GM20000 (cell line): ENCODE measurements at regions not wholly inside any gene's neighbourhood (a gene's known extent, or its start where the extent isn't known, plus 50 kb on each side); places are given as distances from the start of the nearest gene placed in this dataset.

Experiments used
- DNase-seq: peaks from one replicate; pipeline ENCODE4 v3.0.0; 2012; ENCODE audit warnings: low spot score
- TF ChIP-seq, protein P1 (sequence below): IDR thresholded peaks from 2 replicates; pipeline ENCODE4 v1.5.1; 2012; ENCODE audit warnings: mild to moderate bottlenecking, control low read depth; ENCODE audit errors: extremely low read depth, missing control alignments

DNA sequence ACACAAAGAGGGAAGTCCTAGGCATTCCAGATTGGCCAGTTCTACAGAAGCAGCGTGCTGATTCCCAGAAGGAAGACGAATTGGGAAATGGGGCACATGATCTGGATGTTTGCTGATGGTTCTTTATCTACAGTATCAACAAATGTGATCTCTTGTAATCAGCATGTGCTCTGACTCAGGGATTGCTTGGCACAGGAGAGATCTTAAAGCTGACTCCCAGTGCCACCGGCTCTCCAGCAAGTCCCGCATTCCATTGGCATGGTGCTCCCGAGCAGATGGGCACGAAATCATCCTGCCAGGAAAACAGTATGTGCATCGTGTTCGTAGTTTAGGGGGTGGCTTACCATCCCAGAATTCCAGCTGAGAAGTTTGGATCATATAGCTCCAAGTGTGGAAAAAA lies 259.9 kb upstream of the NR2F2 start:
- TF ChIP-seq, protein P1, sequence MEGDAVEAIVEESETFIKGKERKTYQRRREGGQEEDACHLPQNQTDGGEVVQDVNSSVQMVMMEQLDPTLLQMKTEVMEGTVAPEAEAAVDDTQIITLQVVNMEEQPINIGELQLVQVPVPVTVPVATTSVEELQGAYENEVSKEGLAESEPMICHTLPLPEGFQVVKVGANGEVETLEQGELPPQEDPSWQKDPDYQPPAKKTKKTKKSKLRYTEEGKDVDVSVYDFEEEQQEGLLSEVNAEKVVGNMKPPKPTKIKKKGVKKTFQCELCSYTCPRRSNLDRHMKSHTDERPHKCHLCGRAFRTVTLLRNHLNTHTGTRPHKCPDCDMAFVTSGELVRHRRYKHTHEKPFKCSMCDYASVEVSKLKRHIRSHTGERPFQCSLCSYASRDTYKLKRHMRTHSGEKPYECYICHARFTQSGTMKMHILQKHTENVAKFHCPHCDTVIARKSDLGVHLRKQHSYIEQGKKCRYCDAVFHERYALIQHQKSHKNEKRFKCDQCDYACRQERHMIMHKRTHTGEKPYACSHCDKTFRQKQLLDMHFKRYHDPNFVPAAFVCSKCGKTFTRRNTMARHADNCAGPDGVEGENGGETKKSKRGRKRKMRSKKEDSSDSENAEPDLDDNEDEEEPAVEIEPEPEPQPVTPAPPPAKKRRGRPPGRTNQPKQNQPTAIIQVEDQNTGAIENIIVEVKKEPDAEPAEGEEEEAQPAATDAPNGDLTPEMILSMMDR: no peak
- no peak for DNase-seq

DNA sequence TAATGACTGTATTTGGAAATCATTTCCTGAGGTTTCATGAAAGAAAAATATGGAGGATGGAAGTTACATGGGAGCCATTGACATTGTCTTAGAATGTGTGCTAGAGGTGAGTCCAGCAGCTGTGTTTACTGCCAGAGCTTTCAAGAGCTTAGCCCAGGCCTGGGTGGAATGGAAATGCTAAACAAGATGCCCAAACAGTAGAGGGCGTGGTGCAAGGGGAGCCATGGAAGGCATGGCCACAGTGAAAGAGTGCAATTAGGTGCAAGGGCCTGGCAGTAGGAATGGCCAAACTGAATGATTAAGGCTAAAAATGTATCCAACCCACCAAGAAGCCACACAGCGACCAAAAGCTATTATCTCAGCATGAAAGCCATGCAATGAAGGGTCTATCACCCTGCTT lies 257.7 kb upstream of the NR2F2 start:
- TF ChIP-seq, protein P1: no peak
- DNase-seq: no peak

DNA sequence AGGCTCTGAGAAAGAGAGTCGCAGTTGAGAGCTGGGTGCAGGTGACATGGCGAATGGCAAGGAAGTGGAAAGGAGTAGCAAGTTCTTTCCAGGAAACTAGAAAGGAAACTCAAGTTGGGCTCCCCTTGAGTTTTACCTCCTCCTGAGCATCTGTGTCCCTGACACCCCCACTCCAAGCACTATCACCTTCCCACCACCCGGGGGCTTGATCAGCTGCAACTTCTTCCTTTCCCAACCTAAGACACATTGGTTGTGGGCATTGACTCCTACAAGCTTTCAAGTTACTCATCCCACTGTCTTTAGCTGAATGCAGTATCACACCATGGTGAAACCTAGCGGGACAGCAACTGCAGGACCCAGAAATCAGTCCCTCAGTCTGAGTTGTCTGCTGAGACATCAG lies 256.6 kb upstream of the NR2F2 start:
- DNase-seq: no peak
- TF ChIP-seq, protein P1: no peak

DNA sequence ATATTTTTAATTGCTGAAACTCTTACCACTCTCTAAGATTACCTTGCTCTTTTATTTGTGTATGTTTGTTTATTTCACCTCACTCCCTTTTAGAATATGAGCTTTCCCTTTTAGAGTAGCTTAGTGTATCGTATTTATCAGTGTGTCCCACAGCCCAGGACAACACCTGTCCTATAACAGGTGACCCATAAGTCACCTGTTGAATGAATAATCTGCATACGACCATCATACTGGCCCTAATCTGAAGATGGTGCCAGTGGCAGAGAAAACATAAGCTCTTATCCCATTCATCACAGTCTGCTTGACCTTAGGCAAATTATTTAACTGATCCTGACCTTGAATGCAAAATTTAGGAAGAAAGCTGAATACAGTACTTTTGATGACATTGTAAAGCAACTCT lies 254.6 kb upstream of the NR2F2 start:
- TF ChIP-seq, protein P1: no peak
- DNase-seq: no peak

DNA sequence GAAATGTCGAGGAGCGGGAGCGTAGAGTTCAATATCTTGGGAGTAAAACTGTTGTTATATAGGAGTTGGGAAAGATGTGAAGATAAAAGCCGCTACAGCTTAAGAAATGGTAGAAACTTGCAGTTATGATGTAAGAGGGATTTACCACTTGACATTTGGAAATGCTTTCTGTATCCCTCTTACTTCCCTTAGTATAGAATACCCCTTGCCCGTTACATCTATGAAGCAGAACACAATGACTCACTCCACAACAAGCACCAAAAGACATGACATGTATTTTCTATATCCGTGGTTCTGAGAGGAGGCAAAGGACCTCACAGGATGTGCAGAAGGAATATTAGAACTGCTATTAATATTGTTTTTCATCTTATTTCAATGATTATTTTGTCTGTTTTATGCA lies 254.2 kb upstream of the NR2F2 start:
- TF ChIP-seq, protein P1: no peak
- no peak for DNase-seq

DNA sequence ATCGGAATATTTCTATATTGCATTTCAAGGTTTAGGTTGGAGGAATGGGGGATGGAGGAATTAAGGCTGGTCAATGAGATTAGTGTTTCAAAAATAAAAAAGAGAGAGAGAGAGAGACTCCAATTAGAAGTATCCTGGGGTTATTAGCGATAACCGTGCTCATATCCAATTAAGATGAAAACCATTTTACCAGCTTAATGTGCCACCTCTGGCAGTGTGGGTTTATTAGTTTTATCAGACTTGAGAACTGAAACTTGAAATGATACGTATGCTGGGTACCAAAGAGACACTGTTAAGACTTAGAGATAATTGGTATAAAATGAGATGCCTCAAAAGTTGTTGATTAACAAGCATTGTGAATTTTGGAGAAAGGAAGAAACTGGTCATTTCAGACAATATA lies 251.5 kb upstream of the NR2F2 start:
- DNase-seq: no peak
- TF ChIP-seq, protein P1: no peak

DNA sequence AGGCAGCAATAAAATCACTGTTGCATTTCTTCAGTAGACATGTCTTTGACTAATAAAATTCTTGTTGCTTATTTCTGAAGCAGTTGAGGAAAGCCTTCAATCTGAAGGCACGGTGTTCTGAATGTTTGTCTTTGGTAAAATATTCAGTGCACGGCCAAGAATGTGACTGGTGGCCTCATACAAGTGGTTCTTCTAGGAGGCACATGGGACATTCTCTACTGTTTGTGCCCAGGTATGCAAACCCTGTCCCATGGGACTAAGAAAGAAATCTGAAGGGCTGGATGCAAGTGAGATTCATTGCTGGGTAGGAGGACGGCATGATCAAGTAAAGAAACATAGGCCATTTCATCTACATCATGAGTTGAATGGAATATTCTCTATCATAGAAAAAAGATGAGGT lies 250.6 kb upstream of the NR2F2 start:
- DNase-seq: no peak
- TF ChIP-seq, protein P1: no peak

DNA sequence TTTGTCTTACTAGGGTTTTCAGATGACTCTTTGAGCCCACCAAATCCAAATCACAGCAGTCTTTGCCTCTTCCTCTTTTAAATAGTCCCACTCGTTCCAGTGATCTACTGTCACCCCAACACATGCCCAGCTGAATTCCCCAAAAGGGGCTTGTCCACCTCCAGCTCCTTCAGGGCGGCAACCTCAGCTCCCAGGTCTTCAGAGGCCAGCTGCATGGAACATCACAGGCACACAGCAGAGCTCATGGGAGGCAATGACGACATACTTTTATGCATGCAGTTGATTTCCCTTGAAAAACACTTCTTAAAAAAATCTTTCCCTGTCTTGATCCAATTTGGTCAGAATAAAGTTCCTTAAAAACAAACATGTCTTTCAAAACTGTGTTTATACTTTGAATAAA lies 244.3 kb upstream of the NR2F2 start:
- DNase-seq: no peak
- TF ChIP-seq, protein P1: no peak
